ENCODE measurements at regions not wholly inside any gene's neighbourhood (a gene's known extent, or its start where the extent isn't known, plus 50 kb on each side); places are given as distances from the start of the nearest gene placed in this dataset.

GRCh38 chr3:166462891-166463470, 625.8 kb upstream of the BCHE start:
- H3K9ac ChIP-seq (ENCODE audit: insufficient read depth in 1 of 2, low read depth in 2 of 2, low read length in 2 of 2) = no peak overlapping the region
- no peak for FAIRE-seq
- no peaks in the 10 kb centered on the region for H3K79me2 ChIP-seq (ENCODE audit: control insufficient read depth, insufficient read depth, low read length)
- H4K20me1 ChIP-seq (replicated peaks; ENCODE audit: control insufficient read depth, insufficient read depth, low read length) = no peaks in the 10 kb centered on the region
- H3K9me1 ChIP-seq (ENCODE audit: control insufficient read depth, insufficient read depth, low read length) = no peaks in the 10 kb centered on the region
- 0% methylated on average over 2 of the region's 2 CpGs for WGBS (ENCODE audit: insufficient coverage, low coverage, missing lambda C conversion rate)
- TF ChIP-seq ZNF274 (IDR thresholded peaks at IDR 0.05; ENCODE audit: borderline replicate concordance, low read depth, low read length) (no peak), MAX (CRISPR knock-in tag; IDR thresholded peaks at IDR 0.05) (no peak), NBN (IDR thresholded peaks at IDR 0.05; ENCODE audit: low read depth) (no peak), FOXK1 (CRISPR knock-in tag; IDR thresholded peaks at IDR 0.05; ENCODE audit: borderline replicate concordance) (no peak), PHB2 (IDR thresholded peaks at IDR 0.05; ENCODE audit: low read depth) (no peak)
- CTCF ChIA-PET (ENCODE audit: low intra/inter-chr PET ratio) = no interaction called here
- POLR2A ChIA-PET = no interaction called here
- H3K4me3 ChIP-seq = no peak overlapping the region
- no peaks in the 10 kb centered on the region; the same call in 1 of the 2 replicates for H3K9me3 ChIP-seq (replicated peaks; ENCODE audit: control insufficient read depth, insufficient read depth, low read depth, low read length)
- H3K36me3 ChIP-seq (ENCODE audit: control insufficient read depth, insufficient read depth, low read length) = no peaks in the 10 kb centered on the region
- no peak overlapping the region for H2AFZ ChIP-seq (ENCODE audit: low read depth, low read length)
- H3K4me1 ChIP-seq (replicated peaks in 1 of 2; ENCODE audit: control insufficient read depth in 2 of 2, insufficient read depth in 2 of 2, low read length in 2 of 2) = no peaks in the 10 kb centered on the region
- intact Hi-C loops (cut with micrococcal nuclease) = no loop called here
- ATAC-seq = no peak
- no peak overlapping the region for H3K27ac ChIP-seq (ENCODE audit: extremely low read depth, low read depth, low read length)
- in situ Hi-C loops (cut with MboI) = no loop called here
- no peaks in the 10 kb centered on the region for H3K27me3 ChIP-seq (ENCODE audit: control insufficient read depth in 2 of 2, insufficient read depth in 2 of 2, low read length in 2 of 2)
- no peak for DNase-seq (ENCODE audit: extremely low read depth in 1 of 4, low spot score in 3 of 4)
- BruUV-seq (replicated peaks) = no TSS peak
- H3K4me2 ChIP-seq (ENCODE audit: insufficient read depth, low read length) = no peak overlapping the region

- in situ Hi-C loops (cut with MboI) (no loop called here), intact Hi-C loops (cut with micrococcal nuclease) (no loop called here)
- Histone ChIP-seq H3K4me2 (ENCODE audit: insufficient read depth, low read length) (no peak overlapping the region), H3K79me2 (ENCODE audit: control insufficient read depth, insufficient read depth, low read length) (no peaks in the 10 kb centered on the region), H3K9me1 (ENCODE audit: control insufficient read depth, insufficient read depth, low read length) (no peaks in the 10 kb centered on the region), H3K9ac (ENCODE audit: insufficient read depth in 1 of 2, low read depth in 2 of 2, low read length in 2 of 2) (no peak overlapping the region), H3K4me1 (replicated peaks in 1 of 2; ENCODE audit: control insufficient read depth in 2 of 2, insufficient read depth in 2 of 2, low read length in 2 of 2) (no peaks in the 10 kb centered on the region), H4K20me1 (replicated peaks; ENCODE audit: control insufficient read depth, insufficient read depth, low read length) (no peaks in the 10 kb centered on the region), H3K4me3 (no peak overlapping the region), H3K27me3 (ENCODE audit: control insufficient read depth in 2 of 2, insufficient read depth in 2 of 2, low read length in 2 of 2) (no peaks in the 10 kb centered on the region), H3K36me3 (ENCODE audit: control insufficient read depth, insufficient read depth, low read length) (no peaks in the 10 kb centered on the region), H3K27ac (ENCODE audit: extremely low read depth, low read depth, low read length) (no peak overlapping the region), H3K9me3 (replicated peaks; ENCODE audit: control insufficient read depth, insufficient read depth, low read depth, low read length) (no peaks in the 10 kb centered on the region; the same call in 1 of the 2 replicates), H2AFZ (ENCODE audit: low read depth, low read length) (no peak overlapping the region)
- 4% methylated on average over 2 of the region's 2 CpGs for WGBS (ENCODE audit: insufficient coverage, low coverage, missing lambda C conversion rate)
- ChIA-PET POLR2A (no interaction called here), CTCF (ENCODE audit: low intra/inter-chr PET ratio) (no interaction called here)
- no TSS peak for BruUV-seq (replicated peaks)
- DNase-seq (ENCODE audit: extremely low read depth in 1 of 4, low spot score in 3 of 4) (no peak), FAIRE-seq (no peak), ATAC-seq (no peak)
- no peak for TF ChIP-seq ZBED1 (IDR thresholded peaks at IDR 0.05)
- TF ChIP-seq NR1H2 (CRISPR knock-in tag; IDR thresholded peaks at IDR 0.05) = no peak
- no peak for TF ChIP-seq POLR2AphosphoS2 (IDR thresholded peaks at IDR 0.05; ENCODE audit: low read length)
- no peak for TF ChIP-seq ZNF699 (CRISPR knock-in tag; IDR thresholded peaks at IDR 0.05; ENCODE audit: insufficient replicate concordance)
- TF ChIP-seq ZNF583 (CRISPR knock-in tag; IDR thresholded peaks at IDR 0.05) = no peak
- no peak for TF ChIP-seq FOXK1 (CRISPR knock-in tag; IDR thresholded peaks at IDR 0.05; ENCODE audit: borderline replicate concordance)
- no peak for TF ChIP-seq EP400 (IDR thresholded peaks at IDR 0.05)
- TF ChIP-seq RBM22 (IDR thresholded peaks at IDR 0.05; ENCODE audit: low read depth, low read length, poor library complexity, severe bottlenecking) = no peak
- TF ChIP-seq C11orf30 (IDR thresholded peaks at IDR 0.05; ENCODE audit: low read depth) = no peak
- TF ChIP-seq BCLAF1 (IDR thresholded peaks at IDR 0.05; ENCODE audit: borderline replicate concordance in 1 of 2, control insufficient read depth in 1 of 2, low read depth in 2 of 2, low read length in 1 of 2) = no peak
- no peak for TF ChIP-seq ARNT (IDR thresholded peaks at IDR 0.05)
- no peak for TF ChIP-seq ZNF830 (CRISPR knock-in tag; IDR thresholded peaks at IDR 0.05)
These were observed 624.4 kb upstream of the BCHE start for GRCh38 chr3:166461626-166462025.

All from K562 (cell line).